SJCRH30 (cell line): ENCODE measurements at regions not wholly inside any gene's neighbourhood (a gene's known extent, or its start where the extent isn't known, plus 50 kb on each side); places are given as distances from the start of the nearest gene placed in this dataset.
"Not testable (repeated sequence)": the region's sequence is repeated elsewhere in the genome, so short reads cannot be mapped to it uniquely, and the experiment has no call there.

Experiments
- DNase-seq, 2 experiments: peaks; one replicate each; pipeline ENCODE4 v3.0.0-alpha.2; 2015 to 2020
- H3K27ac ChIP-seq: fragments of 250-450 bp; sonication (Bioruptor Pico); 2 replicates; pipeline ENCODE4 v1.5.1; 2020; ENCODE audit warnings: mild to moderate bottlenecking, moderate library complexity
- H3K27me3 ChIP-seq: fragments of 250-450 bp; sonication (Bioruptor Pico); 2 replicates; pipeline ENCODE4 v1.5.1; 2020; ENCODE audit warnings: mild to moderate bottlenecking, moderate library complexity
- H3K36me3 ChIP-seq: fragments of 250-450 bp; sonication (Bioruptor Pico); 2 replicates; pipeline ENCODE4 v1.5.1; 2020; ENCODE audit warnings: mild to moderate bottlenecking, moderate library complexity
- H3K4me1 ChIP-seq: fragments of 250-450 bp; sonication (Bioruptor Pico); 2 replicates; pipeline ENCODE4 v1.5.1; 2020; ENCODE audit warnings: mild to moderate bottlenecking, moderate library complexity
- H3K4me3 ChIP-seq: fragments of 250-450 bp; sonication (Bioruptor Pico); 2 replicates; pipeline ENCODE4 v1.5.1; 2020; ENCODE audit warnings: mild to moderate bottlenecking, moderate library complexity
- H3K9me3 ChIP-seq: fragments of 250-450 bp; sonication (Bioruptor Pico); replicated peaks from 2 replicates; pipeline ENCODE4 v1.5.1; 2020; ENCODE audit warnings: mild to moderate bottlenecking, moderate library complexity

GRCh38 chr10:32182476-32182875 is 126.3 kb upstream of the KIF5B start:
- DNase-seq = peak; percentile 27 to 29
- Histone ChIP-seq H3K36me3 (no peaks in the 10 kb centered on the region), H3K4me3 (no peak overlapping the region)

GRCh38 chr10:32180390-32181280 is 124.4 kb upstream of the KIF5B start:
- no peak for DNase-seq
- Histone ChIP-seq H3K36me3 (no peaks in the 10 kb centered on the region), H3K4me3 (no peak overlapping the region), H3K27ac (no peak overlapping the region), H3K9me3 (no peaks in the 10 kb centered on the region), H3K27me3 (no peaks in the 10 kb centered on the region), H3K4me1 (no peaks in the 10 kb centered on the region)

More at GRCh38 chr10:32182476-32182875, 126.3 kb upstream of the KIF5B start:
- Histone ChIP-seq H3K4me1 (no peaks in the 10 kb centered on the region), H3K27ac (no peak overlapping the region), H3K27me3 (no peaks in the 10 kb centered on the region), H3K9me3 (no peaks in the 10 kb centered on the region)

GRCh38 chr10:32179836-32180235 is 123.6 kb upstream of the KIF5B start:
- H3K4me3 ChIP-seq = no peak overlapping the region
- no peak for DNase-seq
- no peak overlapping the region for H3K27ac ChIP-seq
- H3K27me3 ChIP-seq = no peaks in the 10 kb centered on the region
- H3K4me1 ChIP-seq = no peaks in the 10 kb centered on the region
- H3K36me3 ChIP-seq = no peaks in the 10 kb centered on the region
- no peaks in the 10 kb centered on the region for H3K9me3 ChIP-seq

- H3K36me3 ChIP-seq, H3K4me3 ChIP-seq, DNase-seq, H3K9me3 ChIP-seq, H3K27ac ChIP-seq, H3K27me3 ChIP-seq, H3K4me1 ChIP-seq: not testable (repeated sequence)
Observed at GRCh38 chr10:32177594-32177993, 121.4 kb upstream of the KIF5B start.

- H3K9me3 ChIP-seq = no peaks in the 10 kb centered on the region
- no peaks in the 10 kb centered on the region for H3K27me3 ChIP-seq
- H3K36me3 ChIP-seq = no peaks in the 10 kb centered on the region
- H3K4me3 ChIP-seq = no peak overlapping the region
- no peaks in the 10 kb centered on the region for H3K4me1 ChIP-seq
- H3K27ac ChIP-seq = no peak overlapping the region
- DNase-seq = no peak
Observed at GRCh38 chr10:32175629-32176028, 119.4 kb upstream of the KIF5B start.

- Histone ChIP-seq H3K9me3 (no peaks in the 10 kb centered on the region), H3K27me3 (no peaks in the 10 kb centered on the region), H3K36me3 (no peaks in the 10 kb centered on the region), H3K4me3 (no peak overlapping the region), H3K4me1 (peaks cover 5% of the 10 kb centered on the region; the same call in 1 of the 2 replicates), H3K27ac (no peak overlapping the region)
- no peak for DNase-seq
Observed at GRCh38 chr10:32174349-32174893, 118.2 kb upstream of the KIF5B start.

GRCh38 chr10:32171204-32171603 is 115.0 kb upstream of the KIF5B start:
- DNase-seq = peak in 1 of 2 experiments; percentile 63
- H3K4me1 ChIP-seq = peaks cover 19% of the 10 kb centered on the region
- no peak overlapping the region for H3K4me3 ChIP-seq
- no peaks in the 10 kb centered on the region for H3K9me3 ChIP-seq
- H3K27ac ChIP-seq = no peak overlapping the region
- no peaks in the 10 kb centered on the region for H3K36me3 ChIP-seq
- H3K27me3 ChIP-seq = no peaks in the 10 kb centered on the region

- Histone ChIP-seq H3K4me3 (no peak overlapping the region), H3K36me3 (no peaks in the 10 kb centered on the region), H3K9me3 (no peaks in the 10 kb centered on the region), H3K4me1 (peaks cover 26% of the 10 kb centered on the region), H3K27me3 (no peaks in the 10 kb centered on the region), H3K27ac (no peak overlapping the region)
- DNase-seq = peak in 1 of 2 experiments; percentile 51
Observed at GRCh38 chr10:32169556-32169955, 113.3 kb upstream of the KIF5B start.

GRCh38 chr10:32167450-32167849 is 111.2 kb upstream of the KIF5B start:
- Histone ChIP-seq H3K4me3 (no peak overlapping the region), H3K36me3 (no peaks in the 10 kb centered on the region), H3K4me1 (peaks cover 35% of the 10 kb centered on the region), H3K27ac (no peak overlapping the region), H3K27me3 (no peaks in the 10 kb centered on the region), H3K9me3 (no peaks in the 10 kb centered on the region)
- peak; percentile 72 to 85 for DNase-seq

GRCh38 chr10:32166365-32166764 is 110.1 kb upstream of the KIF5B start:
- H3K27ac ChIP-seq = peak overlapping the region; percentile 56

GRCh38 chr10:32163762-32164148 is 107.5 kb upstream of the KIF5B start:
- Histone ChIP-seq H3K36me3 (no peaks in the 10 kb centered on the region), H3K27ac (no peak overlapping the region; the same call in 1 of the 2 replicates), H3K27me3 (no peaks in the 10 kb centered on the region), H3K4me1 (peaks cover 29% of the 10 kb centered on the region), H3K9me3 (no peaks in the 10 kb centered on the region), H3K4me3 (no peak overlapping the region)
- DNase-seq = no peak

More at GRCh38 chr10:32166365-32166764, 110.1 kb upstream of the KIF5B start:
- Histone ChIP-seq H3K27me3 (no peaks in the 10 kb centered on the region), H3K36me3 (no peaks in the 10 kb centered on the region), H3K4me3 (no peak overlapping the region), H3K4me1 (peaks cover 35% of the 10 kb centered on the region), H3K9me3 (no peaks in the 10 kb centered on the region)
- DNase-seq = peak; percentile 87 to 94

GRCh38 chr10:32163071-32163761 is 107.0 kb upstream of the KIF5B start:
- peaks cover 29% of the 10 kb centered on the region for H3K4me1 ChIP-seq
- peak overlapping the region; percentile 38 for H3K27ac ChIP-seq
- peak; percentile 65 to 71 for DNase-seq
- H3K9me3 ChIP-seq = no peaks in the 10 kb centered on the region
- no peaks in the 10 kb centered on the region for H3K36me3 ChIP-seq
- no peaks in the 10 kb centered on the region for H3K27me3 ChIP-seq
- H3K4me3 ChIP-seq = no peak overlapping the region

GRCh38 chr10:32161586-32161985 is 105.4 kb upstream of the KIF5B start:
- H3K36me3 ChIP-seq = no peaks in the 10 kb centered on the region
- no peaks in the 10 kb centered on the region for H3K9me3 ChIP-seq
- peaks cover 20% of the 10 kb centered on the region for H3K4me1 ChIP-seq
- no peak overlapping the region for H3K27ac ChIP-seq
- H3K4me3 ChIP-seq = no peak overlapping the region
- no peaks in the 10 kb centered on the region for H3K27me3 ChIP-seq
- no peak for DNase-seq

- Histone ChIP-seq H3K9me3 (no peaks in the 10 kb centered on the region), H3K4me1 (peaks cover 13% of the 10 kb centered on the region), H3K27me3 (no peaks in the 10 kb centered on the region), H3K4me3 (no peak overlapping the region), H3K27ac (no peak overlapping the region), H3K36me3 (no peaks in the 10 kb centered on the region)
- DNase-seq = no peak
Observed at GRCh38 chr10:32160864-32161263, 104.6 kb upstream of the KIF5B start.

GRCh38 chr10:32159264-32159663 is 103.0 kb upstream of the KIF5B start:
- Histone ChIP-seq H3K27me3 (no peaks in the 10 kb centered on the region), H3K9me3 (no peaks in the 10 kb centered on the region), H3K36me3 (no peaks in the 10 kb centered on the region), H3K4me1 (peaks cover 10% of the 10 kb centered on the region), H3K4me3 (no peak overlapping the region), H3K27ac (no peak overlapping the region)
- no peak for DNase-seq
